OCI-LY1 (cell line): ENCODE measurements at regions not wholly inside any gene's neighbourhood (a gene's known extent, or its start where the extent isn't known, plus 50 kb on each side); places are given as distances from the start of the nearest gene placed in this dataset.

Source experiments
- H2AFZ ChIP-seq: fragments of 200-600 bp; sonication (generic), shearing (Covaris generic); 2 replicates; pipeline ENCODE4 v1.6.0; 2014; ENCODE audit warnings: antibody characterized with exemption, mild to moderate bottlenecking, low read length
- H3F3A ChIP-seq: fragments of 200-600 bp; sonication (generic), shearing (Covaris generic); 2 replicates; pipeline ENCODE4 v1.6.0; 2014; ENCODE audit warnings: mild to moderate bottlenecking, antibody characterized with exemption, low read length, moderate library complexity; ENCODE audit not compliant: insufficient read depth
- H3K27ac ChIP-seq: fragments of 200-600 bp; sonication (generic); 2 replicates; pipeline ENCODE4 v1.5.1; 2014; ENCODE audit warnings: low read length, mixed run types, mild to moderate bottlenecking, low read depth; ENCODE audit not compliant: poor library complexity, severe bottlenecking
- H3K27me3 ChIP-seq: fragments of 200-600 bp; sonication (generic); 2 replicates; pipeline ENCODE4 v1.6.0; 2014; ENCODE audit warnings: antibody characterized with exemption, mild to moderate bottlenecking, low read length, moderate library complexity; ENCODE audit not compliant: insufficient read depth
- H3K36me3 ChIP-seq: fragments of 200-600 bp; sonication (generic); 2 replicates; pipeline ENCODE4 v1.6.1; 2014; ENCODE audit warnings: mild to moderate bottlenecking, antibody characterized with exemption, low read length, moderate library complexity, mixed read lengths; ENCODE audit not compliant: insufficient read depth
- H3K4me1 ChIP-seq: fragments of 200-600 bp; sonication (generic); 2 replicates; pipeline ENCODE4 v1.5.1; 2014; ENCODE audit warnings: mild to moderate bottlenecking, low read length, moderate library complexity; ENCODE audit not compliant: insufficient read depth, severe bottlenecking
- H3K4me2 ChIP-seq: fragments of 200-600 bp; sonication (generic), shearing (Covaris generic); 2 replicates; pipeline ENCODE4 v1.6.1; 2014; ENCODE audit warnings: low read length
- H3K4me3 ChIP-seq: fragments of 200-600 bp; sonication (generic); 2 replicates; pipeline ENCODE4 v1.5.1; 2014; ENCODE audit warnings: low read length, low read depth, mild to moderate bottlenecking, mixed read lengths; ENCODE audit not compliant: poor library complexity, severe bottlenecking
- H3K79me2 ChIP-seq: fragments of 200-600 bp; shearing (Covaris generic); 2 replicates; pipeline ENCODE4 v1.6.1; 2016; ENCODE audit warnings: mixed run types, low read length, mixed read lengths; ENCODE audit not compliant: insufficient read depth
- H3K9ac ChIP-seq: fragments of 200-600 bp; sonication (generic), shearing (Covaris generic); 2 replicates; pipeline ENCODE4 v1.6.1; 2014; ENCODE audit warnings: mild to moderate bottlenecking, low read length, mixed read lengths
- H3K9me2 ChIP-seq: fragments of 200-600 bp; sonication (generic), shearing (Covaris generic); 2 replicates; pipeline ENCODE4 v1.6.1; 2014; ENCODE audit warnings: low read depth, mild to moderate bottlenecking, low read length, mixed read lengths
- H3K9me3 ChIP-seq: fragments of 200-600 bp; shearing (Covaris generic); 2 replicates; pipeline ENCODE4 v1.6.1; 2014; ENCODE audit warnings: low read length, mixed read lengths
- H4K20me1 ChIP-seq: fragments of 200-600 bp; sonication (generic), shearing (Covaris generic); 2 replicates; pipeline ENCODE4 v1.6.0; 2016; ENCODE audit warnings: mild to moderate bottlenecking, low read length; ENCODE audit not compliant: insufficient read depth
- EZH2 ChIP-seq: fragments of 200-600 bp; sonication (generic), shearing (Covaris generic); IDR thresholded peaks from 2 replicates; pipeline ENCODE4 v1.8.0; 2017; ENCODE audit warnings: borderline replicate concordance, mixed run types, mild to moderate bottlenecking, antibody characterized with exemption, low read length, moderate library complexity, mixed read lengths
- TF ChIP-seq, protein P1 (sequence below): fragments of 200-600 bp; sonication (generic), shearing (Covaris generic); IDR thresholded peaks from 2 replicates; pipeline ENCODE4 v1.5.1; 2017; ENCODE audit warnings: mild to moderate bottlenecking, antibody characterized with exemption, low read length, moderate library complexity, mixed read lengths

DNA sequence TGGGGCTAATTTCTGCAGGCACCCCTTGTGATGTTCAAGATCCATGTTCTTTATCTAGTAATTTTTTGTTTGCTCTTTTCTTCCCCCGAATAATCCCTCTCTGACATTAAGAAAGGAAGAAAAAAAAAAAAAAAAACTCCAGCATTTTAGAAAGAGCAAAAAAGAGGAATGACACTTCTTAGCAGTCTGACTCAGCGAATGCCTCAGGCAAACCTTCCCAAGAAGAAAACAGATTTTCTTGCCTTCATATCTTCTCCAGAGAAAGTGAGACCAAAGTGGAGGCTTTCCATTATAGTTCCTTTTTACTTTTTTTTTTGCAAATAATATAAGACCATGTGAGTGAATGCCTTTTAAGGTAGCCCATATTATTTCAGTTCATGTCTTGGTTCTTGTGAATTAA is 479.0 kb upstream of the SYT1 start:
- H3K27ac ChIP-seq: no peak overlapping the region
- no peaks in the 10 kb centered on the region for H3K36me3 ChIP-seq
- H3K4me3 ChIP-seq: no peak overlapping the region
- H3K9me3 ChIP-seq: no peaks in the 10 kb centered on the region
- H3K9me2 ChIP-seq: no peaks in the 10 kb centered on the region
- no peak overlapping the region for H2AFZ ChIP-seq
- H3K27me3 ChIP-seq: no peaks in the 10 kb centered on the region
- TF ChIP-seq EZH2: no peak
- TF ChIP-seq, protein P1, sequence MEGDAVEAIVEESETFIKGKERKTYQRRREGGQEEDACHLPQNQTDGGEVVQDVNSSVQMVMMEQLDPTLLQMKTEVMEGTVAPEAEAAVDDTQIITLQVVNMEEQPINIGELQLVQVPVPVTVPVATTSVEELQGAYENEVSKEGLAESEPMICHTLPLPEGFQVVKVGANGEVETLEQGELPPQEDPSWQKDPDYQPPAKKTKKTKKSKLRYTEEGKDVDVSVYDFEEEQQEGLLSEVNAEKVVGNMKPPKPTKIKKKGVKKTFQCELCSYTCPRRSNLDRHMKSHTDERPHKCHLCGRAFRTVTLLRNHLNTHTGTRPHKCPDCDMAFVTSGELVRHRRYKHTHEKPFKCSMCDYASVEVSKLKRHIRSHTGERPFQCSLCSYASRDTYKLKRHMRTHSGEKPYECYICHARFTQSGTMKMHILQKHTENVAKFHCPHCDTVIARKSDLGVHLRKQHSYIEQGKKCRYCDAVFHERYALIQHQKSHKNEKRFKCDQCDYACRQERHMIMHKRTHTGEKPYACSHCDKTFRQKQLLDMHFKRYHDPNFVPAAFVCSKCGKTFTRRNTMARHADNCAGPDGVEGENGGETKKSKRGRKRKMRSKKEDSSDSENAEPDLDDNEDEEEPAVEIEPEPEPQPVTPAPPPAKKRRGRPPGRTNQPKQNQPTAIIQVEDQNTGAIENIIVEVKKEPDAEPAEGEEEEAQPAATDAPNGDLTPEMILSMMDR: no peak
- H3K79me2 ChIP-seq: no peaks in the 10 kb centered on the region
- no peaks in the 10 kb centered on the region for H3K4me1 ChIP-seq
- no peak overlapping the region for H3K9ac ChIP-seq
- no peak overlapping the region for H3K4me2 ChIP-seq
- H3F3A ChIP-seq: no peaks in the 10 kb centered on the region
- H4K20me1 ChIP-seq: no peaks in the 10 kb centered on the region

GRCh38 chr12:78386871-78387270 is 477.7 kb upstream of the SYT1 start:
- Histone ChIP-seq H3K9me2 (no peaks in the 10 kb centered on the region), H3K27me3 (no peaks in the 10 kb centered on the region), H3K36me3 (no peaks in the 10 kb centered on the region), H3F3A (no peaks in the 10 kb centered on the region), H2AFZ (no peak overlapping the region), H3K9me3 (no peaks in the 10 kb centered on the region), H3K9ac (no peak overlapping the region), H3K4me2 (no peak overlapping the region), H3K4me3 (no peak overlapping the region), H3K79me2 (no peaks in the 10 kb centered on the region), H3K27ac (no peak overlapping the region), H4K20me1 (no peaks in the 10 kb centered on the region), H3K4me1 (no peaks in the 10 kb centered on the region)
- TF ChIP-seq, protein P1: no peak
- no peak for TF ChIP-seq EZH2

- no peak overlapping the region for H3K4me3 ChIP-seq
- H2AFZ ChIP-seq: no peak overlapping the region
- H3K9me2 ChIP-seq: no peaks in the 10 kb centered on the region
- H3K9me3 ChIP-seq: no peaks in the 10 kb centered on the region
- H3K27ac ChIP-seq: no peak overlapping the region
- H3F3A ChIP-seq: no peaks in the 10 kb centered on the region
- no peak overlapping the region for H3K9ac ChIP-seq
- no peaks in the 10 kb centered on the region for H3K27me3 ChIP-seq
- TF ChIP-seq EZH2: no peak
- TF ChIP-seq, protein P1: no peak
- no peaks in the 10 kb centered on the region for H4K20me1 ChIP-seq
- no peaks in the 10 kb centered on the region for H3K36me3 ChIP-seq
- H3K79me2 ChIP-seq: no peaks in the 10 kb centered on the region
- H3K4me1 ChIP-seq: no peaks in the 10 kb centered on the region
- no peak overlapping the region for H3K4me2 ChIP-seq
Observed at GRCh38 chr12:78387721-78388120, 476.9 kb upstream of the SYT1 start.
